ENCODE measurements at regions not wholly inside any gene's neighbourhood (a gene's known extent, or its start where the extent isn't known, plus 50 kb on each side); places are given as distances from the start of the nearest gene placed in this dataset.

DNA sequence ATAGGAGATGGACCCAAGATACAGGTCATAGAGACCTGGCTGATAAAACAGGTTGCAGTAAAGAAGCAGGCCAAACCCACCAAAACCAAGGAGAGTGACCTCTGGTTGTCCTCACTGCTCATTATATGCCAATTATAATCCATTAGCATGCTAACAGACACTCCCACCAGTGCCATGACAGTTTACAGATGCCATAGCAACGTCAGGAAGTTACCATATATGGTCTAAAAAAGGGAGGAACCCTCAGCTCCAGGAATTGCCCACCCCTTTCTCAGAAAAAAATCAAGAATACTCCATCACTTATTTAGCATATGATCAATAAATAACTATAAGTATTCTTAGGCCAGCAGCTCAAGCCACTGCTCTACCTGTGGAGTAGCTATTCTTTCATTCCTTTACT is 574.7 kb upstream of the ID2 start:
- Histone ChIP-seq H3K27ac (peak overlapping the region; percentile 49), H3K27me3 (no peaks in the 10 kb centered on the region), H3K9me3 (no peaks in the 10 kb centered on the region), H3K4me3 (ENCODE audit: low read depth in 1 of 2, low read length in 1 of 2) (no peak overlapping the region), H3K36me3 (no peaks in the 10 kb centered on the region), H3K4me1 (ENCODE audit: control insufficient read depth in 1 of 2, insufficient read depth in 1 of 2, low read depth in 1 of 2, low read length in 1 of 2) (peaks cover 8 to 9% of the 10 kb centered on the region in 2 experiments)
- TF ChIP-seq, protein P1, sequence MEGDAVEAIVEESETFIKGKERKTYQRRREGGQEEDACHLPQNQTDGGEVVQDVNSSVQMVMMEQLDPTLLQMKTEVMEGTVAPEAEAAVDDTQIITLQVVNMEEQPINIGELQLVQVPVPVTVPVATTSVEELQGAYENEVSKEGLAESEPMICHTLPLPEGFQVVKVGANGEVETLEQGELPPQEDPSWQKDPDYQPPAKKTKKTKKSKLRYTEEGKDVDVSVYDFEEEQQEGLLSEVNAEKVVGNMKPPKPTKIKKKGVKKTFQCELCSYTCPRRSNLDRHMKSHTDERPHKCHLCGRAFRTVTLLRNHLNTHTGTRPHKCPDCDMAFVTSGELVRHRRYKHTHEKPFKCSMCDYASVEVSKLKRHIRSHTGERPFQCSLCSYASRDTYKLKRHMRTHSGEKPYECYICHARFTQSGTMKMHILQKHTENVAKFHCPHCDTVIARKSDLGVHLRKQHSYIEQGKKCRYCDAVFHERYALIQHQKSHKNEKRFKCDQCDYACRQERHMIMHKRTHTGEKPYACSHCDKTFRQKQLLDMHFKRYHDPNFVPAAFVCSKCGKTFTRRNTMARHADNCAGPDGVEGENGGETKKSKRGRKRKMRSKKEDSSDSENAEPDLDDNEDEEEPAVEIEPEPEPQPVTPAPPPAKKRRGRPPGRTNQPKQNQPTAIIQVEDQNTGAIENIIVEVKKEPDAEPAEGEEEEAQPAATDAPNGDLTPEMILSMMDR (IDR thresholded peaks at IDR 0.05), result no peak

DNA sequence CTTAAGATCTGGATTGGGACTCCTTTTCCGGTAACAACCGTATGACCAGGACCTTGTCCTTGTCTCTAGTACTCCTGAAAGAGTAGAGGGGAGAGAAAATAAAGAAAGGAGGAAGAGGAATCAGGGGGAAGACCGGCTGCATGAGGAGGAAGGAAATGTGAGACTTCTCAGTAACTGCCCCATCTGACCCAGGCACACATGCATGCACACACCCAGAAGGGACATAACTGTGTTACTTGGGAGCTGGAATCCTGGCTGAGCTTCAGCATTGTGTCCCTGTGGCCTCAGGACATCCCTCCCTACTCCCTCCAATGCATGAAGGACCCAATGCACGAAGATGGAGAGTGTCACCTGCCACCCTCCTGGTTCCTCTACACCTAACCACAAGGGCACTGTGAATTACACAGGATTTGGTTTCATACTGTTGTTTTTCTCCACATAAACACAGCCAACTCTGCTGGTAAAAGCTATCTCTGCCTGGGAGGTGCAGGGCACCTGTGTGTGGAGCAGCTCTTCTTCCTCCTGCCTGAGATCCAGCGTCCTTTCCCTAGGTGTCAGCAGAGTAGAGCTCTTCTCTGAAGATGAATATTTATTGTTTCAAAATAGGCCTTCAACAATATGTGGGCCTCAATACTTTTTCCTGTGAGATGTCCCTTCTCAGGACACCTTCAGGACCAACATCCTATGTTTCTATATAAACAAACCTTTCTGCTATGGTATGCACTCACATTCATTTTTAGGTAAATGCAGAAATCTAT is 574.1 kb upstream of the ID2 start:
- Histone ChIP-seq H3K27ac (peak overlapping the region; percentile 49), H3K36me3 (no peaks in the 10 kb centered on the region), H3K9me3 (no peaks in the 10 kb centered on the region), H3K4me3 (ENCODE audit: low read depth in 1 of 2, low read length in 1 of 2) (no peak overlapping the region), H3K27me3 (no peaks in the 10 kb centered on the region), H3K4me1 (ENCODE audit: control insufficient read depth in 1 of 2, insufficient read depth in 1 of 2, low read depth in 1 of 2, low read length in 1 of 2) (peaks cover 8 to 9% of the 10 kb centered on the region in 2 experiments)
- TF ChIP-seq, protein P1 (IDR thresholded peaks at IDR 0.05), result no peak

DNA sequence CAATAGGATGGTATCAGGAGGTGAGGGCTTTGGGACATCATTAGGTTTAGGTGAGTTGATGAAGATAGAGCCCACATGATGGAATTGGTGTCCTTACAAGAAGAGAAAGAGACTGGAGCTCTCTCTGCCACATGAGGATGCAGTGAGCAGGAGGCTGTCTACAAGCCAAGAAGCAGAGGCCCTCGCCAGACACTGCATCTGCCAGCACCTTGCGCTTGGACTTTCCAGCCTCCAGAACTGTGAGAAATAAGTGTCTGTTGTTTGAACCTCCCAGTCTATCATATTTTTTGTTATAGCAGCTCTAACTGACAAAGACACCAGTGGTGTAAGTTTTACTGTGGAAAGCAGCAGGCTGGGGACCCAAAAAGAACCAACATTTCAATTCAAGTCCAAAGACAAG is 571.1 kb upstream of the ID2 start:
- peaks cover 16 to 18% of the 10 kb centered on the region in 2 experiments for H3K4me1 ChIP-seq (ENCODE audit: control insufficient read depth in 1 of 2, insufficient read depth in 1 of 2, low read depth in 1 of 2, low read length in 1 of 2)
- no peaks in the 10 kb centered on the region for H3K36me3 ChIP-seq
- no peaks in the 10 kb centered on the region for H3K9me3 ChIP-seq
- no peak overlapping the region for H3K27ac ChIP-seq
- no peaks in the 10 kb centered on the region for H3K27me3 ChIP-seq
- TF ChIP-seq, protein P1 (IDR thresholded peaks at IDR 0.05), result no peak
- no peak overlapping the region for H3K4me3 ChIP-seq (ENCODE audit: low read depth in 1 of 2, low read length in 1 of 2)

DNA sequence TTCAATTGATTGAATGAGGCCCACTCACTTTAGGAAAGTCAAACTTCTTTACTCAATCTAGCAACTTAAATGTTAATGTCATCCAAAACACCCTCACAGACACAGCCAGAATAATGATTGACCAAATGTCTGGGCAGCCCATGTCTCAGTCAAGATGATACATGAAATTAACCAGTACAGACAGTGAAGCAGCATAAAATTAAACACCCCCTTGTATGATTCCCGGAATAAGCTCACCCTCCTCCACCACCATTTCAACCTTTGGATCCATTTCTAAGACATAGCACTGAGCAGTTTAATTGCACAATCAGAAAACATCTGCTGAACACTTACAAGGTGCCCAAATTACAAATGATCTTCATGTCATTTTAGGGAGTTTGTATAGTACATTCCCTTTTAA is 570.7 kb upstream of the ID2 start:
- Histone ChIP-seq H3K4me3 (ENCODE audit: low read depth in 1 of 2, low read length in 1 of 2) (no peak overlapping the region), H3K9me3 (no peaks in the 10 kb centered on the region), H3K27ac (no peak overlapping the region), H3K36me3 (no peaks in the 10 kb centered on the region), H3K4me1 (ENCODE audit: control insufficient read depth in 1 of 2, insufficient read depth in 1 of 2, low read depth in 1 of 2, low read length in 1 of 2) (peaks cover 16 to 20% of the 10 kb centered on the region in 2 experiments), H3K27me3 (no peaks in the 10 kb centered on the region)
- TF ChIP-seq, protein P1 (IDR thresholded peaks at IDR 0.05), result no peak

DNA sequence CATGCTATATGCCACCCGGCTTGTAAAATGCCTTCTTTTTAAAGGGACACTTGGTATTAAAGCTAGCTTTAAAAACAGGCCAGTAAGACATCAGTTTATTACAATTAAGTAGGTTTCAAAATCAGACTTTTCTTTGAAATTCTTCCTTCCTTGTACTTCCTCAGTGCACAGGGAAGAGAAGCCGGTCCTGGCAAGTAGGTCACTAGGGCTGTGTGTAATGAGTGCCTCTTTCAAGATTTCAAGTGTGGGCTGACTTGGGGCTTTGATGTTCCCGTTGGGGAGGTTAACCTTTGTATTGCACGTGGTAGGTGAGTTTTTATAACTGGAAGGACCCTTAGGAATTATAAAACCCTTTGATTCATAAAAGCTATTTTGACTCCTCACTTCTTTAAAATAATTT is 566.4 kb upstream of the ID2 start:
- no peaks in the 10 kb centered on the region for H3K9me3 ChIP-seq
- no peak overlapping the region for H3K27ac ChIP-seq
- TF ChIP-seq, protein P1 (IDR thresholded peaks at IDR 0.05), result no peak
- H3K4me3 ChIP-seq (ENCODE audit: low read depth in 1 of 2, low read length in 1 of 2), result no peak overlapping the region
- H3K27me3 ChIP-seq, result no peaks in the 10 kb centered on the region
- peaks cover 8 to 10% of the 10 kb centered on the region in 2 experiments for H3K4me1 ChIP-seq (ENCODE audit: control insufficient read depth in 1 of 2, insufficient read depth in 1 of 2, low read depth in 1 of 2, low read length in 1 of 2)
- H3K36me3 ChIP-seq, result no peaks in the 10 kb centered on the region
